Hepatocyte (in vitro differentiated cells): ENCODE measurements at regions not wholly inside any gene's neighbourhood (a gene's known extent, or its start where the extent isn't known, plus 50 kb on each side); places are given as distances from the start of the nearest gene placed in this dataset.

Experiments
- CTCF ChIP-seq: fragments of 200-600 bp; sonication (generic); IDR thresholded peaks from 2 replicates; pipeline ENCODE4 v1.5.1; 2016; ENCODE audit warnings: antibody characterized with exemption, mild to moderate bottlenecking; ENCODE audit not compliant: poor library complexity
- EZH2 ChIP-seq: fragments of 200-600 bp; sonication (generic); IDR thresholded peaks from 2 replicates; pipeline ENCODE4 v1.6.1; 2016; ENCODE audit warnings: antibody characterized with exemption, mild to moderate bottlenecking, borderline replicate concordance
- EZH2phosphoT487 ChIP-seq: fragments of 200-600 bp; sonication (generic); IDR thresholded peaks from one replicate; pipeline ENCODE4 v1.6.1; 2018; ENCODE audit warnings: antibody characterized with exemption, mild to moderate bottlenecking, low read depth, moderate library complexity; ENCODE audit not compliant: unreplicated experiment, severe bottlenecking

GRCh38 chr4:137705171-137705783, 173.0 kb upstream of the PCDH18 start:
- TF ChIP-seq EZH2phosphoT487 (no peak), CTCF (no peak), EZH2 (no peak)
